ENCODE measurements at regions not wholly inside any gene's neighbourhood (a gene's known extent, or its start where the extent isn't known, plus 50 kb on each side); places are given as distances from the start of the nearest gene placed in this dataset.

DNA sequence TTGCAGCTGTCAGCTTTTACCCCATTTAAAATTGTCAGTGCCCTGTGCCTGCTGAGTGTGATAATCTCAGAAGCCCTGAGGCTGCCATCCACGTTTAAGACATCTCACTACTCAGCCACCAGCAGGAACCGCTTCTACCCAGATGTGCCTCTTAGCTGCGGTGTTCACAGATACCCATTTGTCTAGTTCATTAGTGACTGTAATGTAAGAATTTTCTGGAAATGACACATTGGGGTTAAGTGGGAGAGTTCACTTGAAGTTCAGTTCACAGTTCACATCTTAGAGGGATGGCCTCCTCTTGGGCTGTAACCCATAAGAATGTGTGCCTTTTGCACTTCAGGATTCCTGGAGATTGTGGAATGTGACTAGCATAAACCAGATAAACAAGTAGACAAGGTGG, 477.7 kb downstream of the BTBD3 start:
- DNase-seq = no peak

DNA sequence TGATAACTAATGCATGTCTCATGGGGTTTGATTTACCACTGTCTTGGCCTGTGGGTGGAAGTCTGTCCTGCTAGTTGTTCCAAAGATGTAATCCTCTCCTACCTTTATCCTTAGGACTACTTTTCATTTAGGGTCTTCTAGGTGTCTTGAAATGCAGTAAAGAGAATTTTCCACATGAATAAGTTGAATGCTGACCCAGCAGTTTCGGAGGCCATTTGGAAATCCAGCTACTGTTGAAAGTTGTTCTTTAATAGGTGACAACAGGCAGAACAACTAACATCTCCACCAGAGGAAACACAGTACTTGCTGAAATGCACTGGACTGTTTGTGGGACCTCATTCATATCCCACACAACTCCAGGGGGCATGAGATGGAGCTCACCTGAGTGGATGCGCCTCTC, 478.1 kb downstream of the BTBD3 start:
- DNase-seq = no peak

DNA sequence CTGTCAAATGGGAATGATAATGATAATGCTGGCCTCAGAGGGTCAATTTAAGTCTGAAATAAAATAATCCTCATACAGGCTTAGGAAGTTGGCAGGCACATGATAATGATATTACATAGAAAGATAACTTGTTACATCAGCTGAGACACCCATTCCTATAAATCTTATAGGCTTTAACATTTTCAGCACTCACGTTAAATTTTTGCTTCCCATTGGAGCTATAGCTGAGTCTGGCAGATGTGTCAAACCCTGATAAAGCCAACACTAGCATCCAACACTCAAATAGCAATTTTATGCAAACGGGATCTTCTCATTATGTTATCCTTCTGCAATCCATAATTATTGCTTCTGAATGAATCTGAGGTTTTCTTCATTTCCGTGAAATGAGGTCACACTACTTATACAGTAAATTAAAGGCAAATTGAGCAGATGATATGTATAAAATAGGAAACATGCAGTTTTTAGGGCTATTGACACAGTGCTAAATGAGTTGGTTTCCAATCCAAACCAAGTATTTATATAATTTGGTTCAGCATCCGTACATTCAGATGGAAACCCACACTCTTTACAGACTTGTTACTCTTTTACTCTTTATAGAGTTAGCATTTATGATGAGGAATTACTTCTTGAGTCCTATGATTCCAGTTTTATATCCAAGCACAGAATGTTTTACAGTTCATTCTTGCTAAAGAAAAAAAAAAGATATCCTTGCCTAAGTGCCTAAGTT, 481.6 kb downstream of the BTBD3 start:
- DNase-seq = no peak

DNA sequence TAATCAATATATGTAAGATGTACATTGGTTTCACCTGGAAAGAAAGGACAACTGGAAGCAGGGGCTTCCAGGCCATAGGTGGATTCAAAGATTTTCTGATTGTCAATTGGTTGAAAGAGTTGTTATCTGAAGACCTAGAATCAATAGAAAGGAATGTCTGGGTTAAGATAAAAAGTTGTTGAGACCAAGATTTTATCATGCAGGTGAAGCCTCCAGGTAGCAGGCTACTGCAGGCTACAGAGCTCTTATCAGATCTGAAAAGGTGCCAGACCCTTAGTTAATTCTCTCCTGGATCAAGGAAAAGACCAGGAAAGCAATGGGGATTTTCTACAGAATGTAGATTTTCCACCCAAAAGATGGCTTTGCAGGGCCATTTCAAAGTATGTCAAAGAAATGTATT, 487.2 kb downstream of the BTBD3 start:
- DNase-seq = no peak

DNA sequence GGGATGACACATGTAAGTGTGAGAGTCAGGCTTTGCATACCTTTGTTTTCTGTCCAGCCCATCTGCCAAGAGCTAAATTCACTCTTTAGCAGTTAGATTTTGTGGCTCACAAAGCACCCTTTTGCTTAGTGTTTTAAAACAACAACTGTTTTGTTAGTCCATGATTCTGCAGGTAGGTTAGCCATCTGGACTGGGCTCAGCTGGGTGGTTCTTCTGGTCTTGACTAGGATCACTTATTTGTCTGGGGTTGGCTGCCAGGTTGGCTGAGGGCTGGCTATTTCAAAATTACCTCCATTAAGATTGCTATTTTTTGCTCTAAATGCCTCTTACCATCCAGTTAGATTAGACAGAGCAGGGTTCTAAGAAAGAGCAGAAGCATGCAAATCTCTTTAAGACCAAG, 489.3 kb downstream of the BTBD3 start:
- no peak for DNase-seq

DNA sequence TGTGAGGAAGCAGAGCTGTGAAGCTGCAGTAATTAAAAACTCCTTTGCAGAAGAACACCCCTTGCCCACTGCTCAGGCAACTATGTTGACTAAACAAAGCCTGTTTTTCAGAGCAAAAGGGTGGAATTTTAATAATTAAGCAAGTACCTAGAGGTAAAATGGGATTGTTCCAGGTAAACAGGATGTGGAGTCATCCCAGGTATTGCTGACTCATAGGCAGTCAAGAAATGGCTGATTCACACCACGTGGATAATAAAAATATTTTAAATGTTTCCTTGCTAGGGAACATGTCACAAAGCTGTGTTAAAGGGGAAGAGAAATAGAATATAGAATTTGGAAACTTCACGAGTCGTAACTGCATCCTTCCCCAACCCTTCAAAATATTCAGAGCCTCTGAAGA, 491.8 kb downstream of the BTBD3 start:
- no peak for DNase-seq

DNA sequence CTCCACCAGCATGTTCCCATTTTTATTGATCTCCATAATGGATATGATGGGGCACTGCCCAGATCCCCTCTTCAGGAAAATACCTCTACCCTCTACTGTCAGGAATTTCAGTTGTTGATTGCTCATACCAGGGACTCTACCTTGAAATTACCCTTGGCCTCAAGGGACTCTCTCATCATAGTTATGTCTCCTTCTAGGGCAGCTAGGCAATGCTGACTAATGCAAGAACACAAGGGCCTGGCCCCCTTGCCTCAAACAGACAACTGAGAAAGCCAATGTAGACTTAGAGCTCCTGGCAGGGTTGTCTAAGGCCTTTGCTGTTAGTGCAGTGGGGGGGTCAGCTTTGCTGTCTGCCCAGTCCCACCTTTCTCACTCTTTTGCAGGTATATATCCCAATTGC, 493.1 kb downstream of the BTBD3 start:
- no peak for DNase-seq

DNA sequence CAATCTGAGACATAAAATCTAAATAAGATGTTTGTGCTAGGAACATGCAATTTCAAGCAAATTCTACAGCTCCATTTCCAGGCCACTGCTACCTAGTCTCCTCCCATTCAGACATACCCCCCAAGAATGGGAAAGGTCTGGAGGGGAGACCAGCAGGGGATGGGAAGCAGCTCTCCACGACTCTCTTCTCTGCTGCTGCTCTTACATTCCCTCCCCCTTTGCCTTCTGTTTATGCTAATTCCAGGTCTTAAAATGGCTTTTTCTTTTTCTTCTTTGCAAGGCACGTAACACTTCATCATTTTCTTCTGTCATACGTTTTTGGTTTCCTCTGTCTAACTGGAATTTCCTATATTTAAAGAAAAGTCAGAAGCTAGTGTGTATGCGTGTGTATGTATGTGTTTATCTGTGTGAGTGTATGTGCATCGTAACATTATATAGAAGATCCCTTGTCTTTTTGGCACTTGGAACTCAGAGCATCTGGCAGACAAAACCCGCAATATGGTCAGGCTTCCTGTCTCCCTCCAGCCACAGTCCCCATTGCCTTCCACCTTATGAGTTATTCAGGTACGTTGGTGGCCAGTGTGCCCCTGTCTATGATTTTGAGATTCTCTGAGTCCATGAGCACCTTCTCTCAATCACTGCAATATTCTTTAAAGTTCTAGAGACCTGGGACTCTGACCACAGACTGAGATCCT, 493.7 kb downstream of the BTBD3 start:
- no peak for DNase-seq

DNA sequence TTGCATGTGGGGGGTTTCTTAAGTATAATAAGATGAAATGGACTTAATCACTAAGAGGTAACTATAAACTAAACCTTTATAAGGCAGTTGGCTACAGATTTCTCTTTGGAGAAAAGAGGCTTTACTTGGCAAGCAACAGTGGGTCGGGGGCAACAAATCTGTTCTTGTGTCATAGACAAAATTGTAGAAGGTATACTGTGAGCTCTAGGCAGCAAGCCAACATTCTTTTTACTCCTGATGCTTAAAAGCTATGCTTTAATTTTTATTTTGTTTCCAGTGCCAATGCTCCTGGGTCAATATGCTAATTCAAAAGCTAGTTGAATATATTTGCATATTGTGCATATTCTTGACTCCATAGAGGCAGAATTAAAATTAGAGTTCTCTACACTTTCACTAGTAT, 495.4 kb downstream of the BTBD3 start:
- no peak for DNase-seq

DNA sequence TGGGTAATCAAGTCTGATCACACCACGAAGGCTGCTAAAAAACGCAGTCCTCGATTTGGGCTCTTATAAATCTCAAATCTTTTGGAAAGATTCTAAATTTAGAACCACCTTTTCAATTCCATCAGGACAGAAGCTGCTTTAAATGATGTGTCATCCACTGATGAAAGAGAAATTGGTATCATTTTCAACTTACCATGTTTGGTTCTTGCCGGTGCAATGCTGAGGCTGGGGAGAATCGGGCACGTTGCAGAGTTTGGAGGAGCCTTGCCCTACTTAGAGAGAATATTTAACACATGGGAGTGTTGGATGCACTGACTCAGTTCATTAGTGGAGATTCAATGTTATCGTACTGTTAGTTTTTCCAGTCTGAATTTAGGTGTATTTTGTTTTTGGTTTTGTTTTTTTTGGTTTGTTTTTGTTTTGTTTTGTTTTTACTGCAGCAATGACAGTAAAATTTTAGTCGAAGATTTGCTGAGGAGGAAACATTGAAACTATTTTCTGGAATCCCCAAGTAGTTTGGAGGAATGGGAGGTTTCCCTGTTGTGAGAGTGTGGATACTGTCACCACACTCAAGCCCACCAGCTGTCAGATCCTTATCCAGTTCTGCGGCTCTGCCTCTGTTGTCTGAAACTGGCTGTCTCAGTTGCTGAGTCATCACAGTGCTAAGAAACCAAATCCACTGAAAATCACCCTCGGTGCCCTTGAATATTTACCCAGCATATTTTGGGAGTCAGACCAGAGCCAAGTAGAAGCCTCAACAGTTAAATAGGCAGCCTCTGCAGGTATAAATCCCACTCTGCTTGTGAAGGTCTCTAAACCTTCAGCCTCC, 497.0 kb downstream of the BTBD3 start:
- no peak for DNase-seq

DNA sequence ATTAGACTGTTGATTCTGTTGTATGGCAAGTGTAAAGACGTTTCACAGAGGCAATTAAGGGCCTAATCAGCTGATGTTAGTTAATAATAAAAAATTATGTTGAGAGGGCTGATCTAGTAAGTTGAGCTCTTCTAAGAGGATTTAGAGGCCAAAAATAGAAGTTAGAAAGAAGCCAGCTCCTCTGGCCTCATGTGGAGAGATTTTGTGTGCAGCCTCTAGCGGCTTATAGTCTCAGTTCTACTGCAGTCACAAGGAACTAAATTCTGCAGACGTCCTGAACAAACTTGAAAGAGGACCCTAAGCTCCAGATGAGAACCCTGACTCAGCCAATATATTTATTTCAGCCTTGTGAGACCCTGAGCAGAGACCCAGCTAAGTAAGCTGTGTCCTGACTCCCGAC, 498.6 kb downstream of the BTBD3 start:
- no peak for DNase-seq

DNA sequence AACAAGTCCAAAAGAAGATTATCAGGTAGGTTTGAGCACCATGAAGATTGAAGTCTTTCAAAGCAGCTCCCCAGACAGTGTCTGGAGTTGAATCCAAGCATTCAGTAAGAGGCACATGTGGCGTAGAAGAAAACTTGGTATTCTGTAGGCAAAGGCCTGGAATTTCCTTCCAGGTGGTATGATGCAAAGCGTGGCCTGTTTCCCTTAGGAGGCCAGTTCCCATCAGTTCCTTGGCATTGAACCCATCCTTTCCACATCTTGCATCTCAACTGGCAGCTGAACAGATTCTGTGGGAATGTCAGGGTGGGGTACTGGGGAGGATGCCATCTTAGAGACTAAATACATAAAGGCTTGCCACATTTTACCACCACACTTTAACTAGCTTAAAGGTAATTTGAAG, 516.0 kb downstream of the BTBD3 start:
- DNase-seq = no peak

DNA sequence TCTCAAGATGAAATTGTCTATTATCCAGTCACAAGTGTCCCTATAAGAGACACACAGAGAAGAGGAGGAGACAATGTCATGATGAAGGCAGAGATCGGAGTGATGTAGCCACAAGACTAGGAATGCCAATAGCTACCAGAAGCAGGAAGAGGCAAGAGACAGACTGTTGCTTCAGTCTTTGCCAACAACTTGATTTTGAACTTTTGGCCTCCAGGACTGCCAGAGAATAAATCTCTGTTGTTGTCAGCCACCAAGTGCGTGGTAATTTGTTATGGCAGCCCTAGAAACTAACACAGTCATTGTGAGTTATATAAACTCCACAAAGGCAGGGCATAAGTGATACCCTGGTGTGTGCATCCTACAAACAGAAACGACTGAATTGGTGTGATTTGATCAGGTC, 517.0 kb downstream of the BTBD3 start:
- no peak for DNase-seq

DNA sequence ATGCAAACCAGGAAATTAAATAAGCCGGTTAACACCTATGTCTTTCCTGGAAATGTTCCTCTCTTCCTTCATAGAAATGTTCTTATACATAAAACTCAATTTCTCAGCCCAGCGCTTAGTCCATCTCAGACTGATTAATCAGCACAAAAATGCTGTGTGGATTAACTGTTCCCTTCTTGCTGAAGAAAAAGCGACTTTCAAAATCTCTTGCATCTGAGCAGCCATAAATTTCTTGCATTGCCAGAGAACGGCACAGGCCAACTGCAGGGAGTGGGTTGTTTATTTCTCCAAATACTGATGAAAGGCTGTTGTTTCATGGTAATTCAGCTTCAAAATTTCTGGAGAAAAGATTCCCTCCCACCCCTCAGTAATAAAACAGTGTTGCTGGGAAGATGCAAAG, 517.6 kb downstream of the BTBD3 start:
- no peak for DNase-seq

DNA sequence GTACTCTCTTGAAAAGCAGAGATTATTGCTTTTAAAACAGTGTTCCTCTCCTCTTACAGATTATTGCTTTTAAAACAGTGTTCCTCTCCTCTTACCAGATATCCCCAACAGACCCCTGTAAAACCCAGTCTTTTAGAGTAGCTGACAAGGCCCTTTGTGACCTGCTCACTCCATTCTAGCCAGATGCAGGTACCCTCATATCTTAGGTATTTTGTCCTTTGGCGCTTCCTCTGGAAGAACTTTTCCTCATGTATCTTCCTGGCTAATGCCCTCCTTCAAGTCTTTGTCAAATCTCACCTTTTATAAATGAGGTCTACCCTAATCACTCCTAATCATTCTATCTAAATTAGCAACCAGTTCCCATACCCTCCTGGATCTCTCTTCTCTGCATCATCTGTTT, 536.0 kb downstream of the BTBD3 start:
- DNase-seq = no peak

DNA sequence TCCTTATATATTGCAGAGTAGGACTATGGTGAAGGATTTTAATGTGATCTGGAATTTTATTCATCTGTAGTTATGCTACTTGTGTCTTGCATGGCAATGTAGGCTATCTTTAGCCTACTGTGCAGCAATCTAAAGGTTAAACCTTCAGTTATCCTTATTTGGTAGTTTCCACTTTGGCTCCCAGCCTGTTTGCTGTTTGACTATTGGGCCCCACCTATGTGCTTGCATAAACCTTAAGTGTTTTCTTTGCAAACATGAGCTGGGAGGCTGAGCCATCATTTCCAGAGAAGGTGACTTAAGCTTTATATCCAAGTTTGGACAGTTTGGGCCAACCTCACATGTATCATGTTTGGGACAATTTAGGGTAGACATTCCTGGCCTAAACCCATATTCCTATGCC, 537.5 kb downstream of the BTBD3 start:
- DNase-seq = no peak

DNA sequence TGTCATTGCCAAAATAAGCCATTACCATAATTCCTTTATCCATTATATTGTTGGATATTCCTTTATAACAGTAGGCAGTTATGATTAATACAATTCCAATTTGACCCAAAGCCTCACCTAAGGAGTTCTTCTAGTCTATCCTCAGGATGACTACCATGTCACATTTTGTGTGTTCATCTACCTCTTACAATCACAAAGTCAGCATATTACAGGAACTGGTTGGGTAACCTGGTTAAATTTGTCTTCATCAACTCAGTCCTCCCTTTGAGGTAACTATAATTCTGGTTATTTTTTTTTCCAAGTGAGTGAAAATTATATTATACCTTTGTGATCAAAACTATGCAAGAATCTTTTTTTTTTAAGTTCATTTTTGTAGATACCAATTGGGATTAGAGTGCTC, 540.5 kb downstream of the BTBD3 start:
- DNase-seq = no peak

DNA sequence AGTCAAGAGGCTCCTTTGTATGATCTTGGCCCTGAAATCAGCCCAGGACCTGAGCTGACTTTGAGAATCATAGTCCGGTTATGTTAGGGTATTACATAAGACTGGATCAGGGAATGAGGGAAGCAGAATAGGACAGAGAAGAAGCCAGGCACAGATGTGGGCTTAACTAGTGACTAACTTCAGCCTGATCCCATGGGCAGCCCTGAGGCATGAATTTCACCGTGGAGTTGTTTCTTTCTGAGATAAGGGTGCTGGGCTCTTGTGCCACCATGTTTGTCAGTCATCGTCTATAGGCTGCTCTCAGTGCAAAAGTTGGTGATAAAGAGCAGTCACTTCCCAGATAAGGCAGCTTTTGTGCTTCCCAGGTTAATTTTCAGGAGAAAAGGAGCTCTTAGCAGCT, 544.7 kb upstream of the SPTLC3 start:
- DNase-seq = no peak

DNA sequence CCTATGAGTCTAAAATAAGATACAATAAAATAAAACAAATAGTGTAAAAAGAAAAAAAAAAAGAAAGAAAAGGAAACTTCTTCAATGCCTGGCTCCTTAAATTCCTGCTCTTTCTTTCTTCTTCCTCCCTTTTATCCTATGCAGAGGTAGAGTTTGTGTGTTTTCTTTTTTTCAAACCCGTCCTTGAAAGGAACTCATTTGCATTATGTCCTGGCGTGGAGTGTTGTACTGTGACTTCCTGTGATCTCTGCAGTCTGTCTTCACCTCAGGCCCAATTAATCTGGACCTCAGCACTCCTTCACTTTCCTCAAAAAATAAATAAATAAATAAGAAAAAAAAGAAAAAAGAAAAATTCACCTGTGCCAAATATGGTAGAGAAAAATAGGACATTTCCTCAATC, 541.9 kb upstream of the SPTLC3 start:
- DNase-seq = no peak

DNA sequence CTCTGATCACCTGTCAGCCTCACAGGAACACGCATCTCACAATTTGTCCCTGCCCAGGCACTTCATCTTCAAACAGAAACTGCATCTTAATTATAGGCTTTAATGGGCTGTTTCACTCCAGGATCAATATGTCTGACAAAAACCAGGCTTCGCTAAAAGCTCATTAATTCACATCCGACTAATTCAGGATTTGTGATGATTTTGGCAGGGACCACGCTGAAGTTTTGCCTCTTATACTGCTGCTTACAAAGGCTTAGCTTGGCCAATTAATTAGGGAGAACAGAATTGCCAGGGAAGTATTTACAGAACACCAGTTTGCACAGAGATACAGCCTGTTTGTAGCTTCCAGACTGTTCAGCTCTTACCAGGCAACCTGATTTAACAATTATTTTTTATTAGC, 541.0 kb upstream of the SPTLC3 start:
- DNase-seq = no peak

DNA sequence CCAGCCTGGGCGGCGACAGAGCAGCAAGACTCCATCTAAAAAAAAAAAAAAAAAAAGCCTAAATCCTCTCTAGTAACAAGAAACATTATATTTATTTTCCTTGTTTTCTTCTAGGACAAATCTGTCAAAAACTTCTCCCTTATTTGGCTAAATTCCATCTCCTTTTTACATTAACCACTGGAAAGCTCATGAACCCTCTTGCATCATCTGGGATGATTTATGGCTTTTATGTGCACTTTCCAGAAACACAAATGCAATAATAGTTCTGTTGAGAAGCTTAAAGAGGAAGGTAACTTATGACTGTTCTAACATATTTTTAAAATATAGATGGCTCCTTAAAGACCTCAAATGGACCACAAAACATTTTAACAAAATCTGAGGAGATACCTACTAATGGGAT, 526.1 kb upstream of the SPTLC3 start:
- no peak for DNase-seq

DNA sequence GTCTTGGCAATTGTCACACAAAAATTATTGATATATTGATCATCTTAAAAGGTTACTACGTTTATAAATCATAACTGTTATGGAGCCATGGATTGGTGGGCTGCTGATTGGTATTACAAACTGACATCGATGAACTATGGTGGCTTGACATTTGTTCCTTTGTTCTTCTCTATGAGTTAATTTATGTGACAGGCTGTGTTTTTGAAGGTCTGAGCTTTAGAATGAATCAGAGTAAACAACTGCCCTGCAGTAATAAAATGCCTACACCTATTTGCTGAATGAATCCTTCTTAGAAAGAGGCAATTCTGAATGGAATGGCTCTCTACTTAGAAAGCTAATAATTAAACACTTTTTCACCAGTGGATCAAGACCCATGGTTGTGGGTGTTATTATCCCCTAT, 506.3 kb upstream of the SPTLC3 start:
- no peak for DNase-seq

DNA sequence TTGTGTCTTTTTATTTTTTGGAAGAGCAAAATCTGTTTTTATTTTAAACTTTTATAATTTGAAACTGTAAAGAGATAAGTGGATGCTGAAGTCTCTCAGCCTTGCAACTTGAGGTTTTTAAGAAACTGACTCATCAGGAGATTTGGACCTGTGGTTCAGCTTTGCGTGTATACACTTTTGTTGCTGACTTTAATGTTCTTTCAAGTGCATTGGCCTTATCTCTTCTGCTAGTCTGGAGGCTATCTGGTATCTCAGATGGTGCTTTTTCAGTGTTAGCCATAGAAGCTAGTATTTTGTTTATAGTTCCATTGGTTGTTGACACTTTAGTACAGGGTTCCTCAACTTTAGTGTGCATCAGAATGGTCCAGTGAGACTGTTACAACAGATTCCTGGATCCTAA, 504.0 kb upstream of the SPTLC3 start:
- DNase-seq = no peak

DNA sequence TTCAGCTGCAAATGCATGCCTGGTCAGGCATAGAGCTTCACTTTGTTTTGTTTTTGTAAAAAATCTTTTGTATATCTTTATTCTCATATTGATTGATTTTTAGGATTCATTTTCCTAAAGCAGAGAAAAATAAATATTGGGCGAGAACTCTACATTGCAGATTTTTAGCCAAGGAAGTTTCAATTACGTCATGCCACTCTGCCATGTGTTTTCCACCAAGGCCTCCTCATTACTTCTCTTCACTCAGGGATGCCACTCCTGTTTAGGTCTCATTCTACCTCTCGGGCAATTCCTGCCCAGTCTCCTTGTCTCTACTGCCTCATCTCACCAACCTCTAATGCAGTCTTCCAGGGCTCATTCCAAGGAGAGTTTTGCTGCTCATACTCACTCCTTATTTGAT, 497.3 kb upstream of the SPTLC3 start:
- DNase-seq = no peak
